ENCODE measurements at regions not wholly inside any gene's neighbourhood (a gene's known extent, or its start where the extent isn't known, plus 50 kb on each side); places are given as distances from the start of the nearest gene placed in this dataset.

DNA sequence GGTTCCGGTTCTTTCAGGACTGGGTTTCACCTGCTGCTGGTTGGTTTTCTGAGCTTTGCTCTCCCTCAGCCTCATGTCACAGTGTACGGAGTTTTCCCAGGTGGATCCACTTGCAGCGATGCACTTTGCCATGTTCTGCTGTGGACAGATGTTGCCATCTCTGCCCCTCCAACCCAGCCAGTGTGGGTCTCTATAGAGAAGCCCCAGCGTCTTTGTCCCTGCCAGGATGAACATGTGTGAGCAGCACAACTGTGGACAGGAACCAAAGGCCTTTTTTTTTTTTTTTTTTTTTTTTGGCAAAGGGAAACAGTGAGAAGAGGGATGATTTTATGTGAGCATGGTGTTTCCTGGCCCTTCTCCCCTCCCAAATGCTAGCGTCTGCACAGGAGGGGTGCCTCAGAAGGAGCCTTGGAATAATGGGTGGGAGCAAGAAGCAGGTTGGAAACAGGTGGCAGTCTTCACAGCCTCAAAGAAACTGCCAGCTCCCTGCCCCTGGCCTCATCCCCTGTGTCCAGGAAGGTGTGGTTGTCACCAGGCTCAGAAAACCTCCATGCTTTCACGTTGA, 106.5 kb downstream of the RPS24 start:
- intact Hi-C loops (cut with DNase I), result no loop called here
- TF ChIP-seq EP300 (IDR thresholded peaks at IDR 0.05) (no peak), POLR2A (IDR thresholded peaks at IDR 0.05) (no peak), CTCF (IDR thresholded peaks at IDR 0.05) (no peak)
- WGBS, 3 donors, result 20 to 26% (median 22%) methylated on average over 6 of the region's 6 CpGs
- peaks cover 7% of the 10 kb centered on the region for H3K4me1 ChIP-seq (ENCODE audit: insufficient read depth)
- no peak overlapping the region for H3K4me3 ChIP-seq
- H3K36me3 ChIP-seq, result no peaks in the 10 kb centered on the region
- H3K9me3 ChIP-seq, result no peaks in the 10 kb centered on the region
- H3K27me3 ChIP-seq, result no peaks in the 10 kb centered on the region
- no peak overlapping the region for H3K27ac ChIP-seq
- peak in 3 of 5 donors; percentile 11 to 36 (median 14) for DNase-seq

GRCh38 chr10:78143576-78143975, 109.9 kb downstream of the RPS24 start:
- 89 to 91% (median 90%) methylated on average over 3 of the region's 3 CpGs for WGBS, 3 donors
- no peaks in the 10 kb centered on the region for H3K9me3 ChIP-seq
- intact Hi-C loops (cut with DNase I), result no loop called here
- no peak for DNase-seq
- H3K4me3 ChIP-seq, result no peak overlapping the region
- H3K27me3 ChIP-seq, result no peaks in the 10 kb centered on the region
- no peak overlapping the region for H3K27ac ChIP-seq
- H3K4me1 ChIP-seq (ENCODE audit: insufficient read depth), result peaks cover 7% of the 10 kb centered on the region
- no peak for TF ChIP-seq EP300 (IDR thresholded peaks at IDR 0.05)
- no peak for TF ChIP-seq POLR2A (IDR thresholded peaks at IDR 0.05)
- H3K36me3 ChIP-seq, result no peaks in the 10 kb centered on the region

GRCh38 chr10:78146200-78146599, 112.5 kb downstream of the RPS24 start:
- intact Hi-C loops (cut with DNase I), result no loop called here
- H3K4me3 ChIP-seq, result no peak overlapping the region
- no peaks in the 10 kb centered on the region for H3K36me3 ChIP-seq
- no peaks in the 10 kb centered on the region for H3K4me1 ChIP-seq (ENCODE audit: insufficient read depth)
- TF ChIP-seq EP300 (IDR thresholded peaks at IDR 0.05) (no peak), CTCF (IDR thresholded peaks at IDR 0.05) (no peak), POLR2A (IDR thresholded peaks at IDR 0.05) (no peak)
- no peaks in the 10 kb centered on the region for H3K9me3 ChIP-seq
- DNase-seq, result no peak
- 44 to 94% (median 46%) methylated on average over 2 of the region's 2 CpGs for WGBS, 3 donors
- no peak overlapping the region for H3K27ac ChIP-seq
- no peaks in the 10 kb centered on the region for H3K27me3 ChIP-seq

DNA sequence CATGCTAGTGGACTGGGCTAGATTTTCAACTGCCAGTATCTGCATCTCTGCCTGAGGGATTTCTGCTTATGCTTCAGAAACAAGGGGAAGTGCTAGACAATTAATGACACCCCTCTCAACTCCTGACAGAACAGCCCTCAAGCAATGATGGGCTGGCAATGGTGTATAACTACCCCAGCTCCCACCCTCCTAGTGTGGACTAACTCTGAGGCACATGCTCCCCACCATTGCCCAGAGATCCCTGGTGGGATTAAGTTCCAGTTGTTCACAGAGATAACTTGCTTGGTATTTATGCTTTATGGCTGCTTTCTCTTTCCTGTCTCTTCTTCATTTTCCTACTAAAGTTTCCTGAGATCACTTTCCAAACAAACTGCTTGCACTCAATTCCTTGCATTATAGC, 113.5 kb downstream of the RPS24 start:
- Histone ChIP-seq H3K4me3 (no peak overlapping the region), H3K27ac (no peak overlapping the region), H3K4me1 (ENCODE audit: insufficient read depth) (no peaks in the 10 kb centered on the region), H3K9me3 (no peaks in the 10 kb centered on the region), H3K27me3 (no peaks in the 10 kb centered on the region), H3K36me3 (no peaks in the 10 kb centered on the region)
- no peak for DNase-seq
- intact Hi-C loops (cut with DNase I), result no loop called here
- TF ChIP-seq POLR2A (IDR thresholded peaks at IDR 0.05), result no peak

DNA sequence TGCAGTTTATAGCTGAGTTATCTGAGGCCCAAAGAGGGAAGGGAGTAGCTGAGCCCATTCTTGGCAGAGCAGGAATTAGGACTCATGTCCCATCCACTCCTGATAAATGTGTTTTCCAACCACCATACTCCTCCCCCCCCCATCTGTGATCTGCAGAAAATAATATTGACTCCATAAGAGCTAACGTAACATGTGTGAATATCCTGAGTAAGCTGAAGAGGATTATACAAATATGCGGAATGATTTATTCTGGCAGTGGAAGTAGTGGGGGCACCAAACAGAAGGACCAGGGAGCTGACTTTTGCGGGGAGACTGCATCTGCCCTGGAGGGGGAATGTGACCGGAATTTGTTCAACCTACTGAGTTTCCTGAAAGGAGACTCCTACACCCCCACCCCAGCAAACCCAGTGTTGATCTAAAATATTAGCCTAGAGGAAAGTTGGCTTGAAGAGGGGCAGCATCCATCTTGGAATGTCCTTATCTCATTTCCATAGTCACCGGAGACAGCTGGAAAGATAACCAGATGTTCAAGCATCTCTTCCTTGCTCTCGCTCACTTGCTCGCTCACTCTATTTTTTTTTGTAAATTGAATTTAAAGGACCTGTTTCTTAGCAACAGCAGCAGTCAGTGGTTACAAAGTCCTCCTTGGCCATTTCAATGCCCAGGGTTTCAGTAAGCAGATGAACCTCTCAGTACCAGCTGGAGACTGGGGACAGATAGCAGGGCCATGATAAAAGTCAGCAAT, 114.7 kb downstream of the RPS24 start:
- intact Hi-C loops (cut with DNase I), result no loop called here
- DNase-seq, result no peak
- TF ChIP-seq EP300 (IDR thresholded peaks at IDR 0.05) (no peak), CTCF (IDR thresholded peaks at IDR 0.05) (no peak), POLR2A (IDR thresholded peaks at IDR 0.05) (no peak)
- 67 to 70% (median 68%) methylated on average over 7 of the region's 7 CpGs for WGBS, 3 donors
- no peaks in the 10 kb centered on the region for H3K9me3 ChIP-seq
- no peaks in the 10 kb centered on the region for H3K27me3 ChIP-seq
- H3K27ac ChIP-seq, result no peak overlapping the region
- H3K4me3 ChIP-seq, result no peak overlapping the region
- H3K36me3 ChIP-seq, result no peaks in the 10 kb centered on the region
- no peaks in the 10 kb centered on the region for H3K4me1 ChIP-seq (ENCODE audit: insufficient read depth)
